Liver (tissue), 8 donors: ENCODE measurements at regions not wholly inside any gene's neighbourhood (a gene's known extent, or its start where the extent isn't known, plus 50 kb on each side); places are given as distances from the start of the nearest gene placed in this dataset.

Experiments
- DNase-seq: peaks from one replicate; pipeline ENCODE4 v3.0.0-alpha.2; 2017; ENCODE audit warnings: low spot score
- H3K27ac ChIP-seq, 2 donors: one replicate each; pipeline ENCODE4 v1.7.0; 2013; ENCODE audit warnings: inconsistent platforms in 2 of 2, low read length in 2 of 2, control low read depth in 1 of 2, low read depth in 1 of 2, mild to moderate bottlenecking in 1 of 2
- H3K27me3 ChIP-seq, 4 donors: one replicate each; pipeline versions ENCODE4 v1.6.1 to v1.7.0; 2013; ENCODE audit warnings: low read length in 3 of 4, inconsistent platforms in 1 of 4, mild to moderate bottlenecking in 1 of 4, moderate library complexity in 1 of 4; ENCODE audit not compliant: control insufficient read depth in 4 of 4, insufficient read depth in 4 of 4
- H3K36me3 ChIP-seq, 4 donors: one replicate each; pipeline versions ENCODE4 v1.6.1 to v1.7.0; 2013; ENCODE audit warnings: low read length in 3 of 4, mild to moderate bottlenecking in 3 of 4, low read depth in 1 of 4, moderate library complexity in 1 of 4; ENCODE audit not compliant: control insufficient read depth in 4 of 4, insufficient read depth in 3 of 4
- H3K4me1 ChIP-seq, 4 donors: one replicate each; pipeline versions ENCODE4 v1.6.1 to v1.7.0; 2013; ENCODE audit warnings: low read length in 3 of 4, mild to moderate bottlenecking in 3 of 4, moderate library complexity in 1 of 4; ENCODE audit not compliant: control insufficient read depth in 4 of 4, insufficient read depth in 4 of 4
- H3K4me3 ChIP-seq, 3 donors: one replicate each; pipeline versions ENCODE4 v1.6.1 to v1.7.0; 2013; ENCODE audit warnings: low read length in 3 of 3, control low read depth in 1 of 3, low read depth in 1 of 3, mild to moderate bottlenecking in 1 of 3
- H3K9ac ChIP-seq, 2 donors: one replicate each; pipeline ENCODE4 v1.7.0; 2013; ENCODE audit warnings: low read length in 2 of 2, mild to moderate bottlenecking in 2 of 2, moderate library complexity in 2 of 2, control low read depth in 1 of 2, low read depth in 1 of 2
- H3K9me3 ChIP-seq, 4 donors: one replicate each; pipeline versions ENCODE4 v1.6.1 to v1.7.0; 2013; ENCODE audit warnings: low read length in 3 of 4; ENCODE audit not compliant: control insufficient read depth in 4 of 4
- EGR1 ChIP-seq, 2 donors: IDR thresholded peaks; 2 replicates each; pipeline ENCODE4 v1.6.1; 2016 to 2018; ENCODE audit warnings: antibody characterized with exemption in 2 of 2, low read depth in 2 of 2
- GABPA ChIP-seq, 2 donors: IDR thresholded peaks in 1 of 2; conservative IDR thresholded peaks in 1 of 2; 2 replicates each; pipeline ENCODE4 v1.6.1; 2016; ENCODE audit warnings: antibody characterized with exemption in 2 of 2, mild to moderate bottlenecking in 1 of 2, moderate library complexity in 1 of 2
- HNF4A ChIP-seq, 2 donors: conservative IDR thresholded peaks; 2 replicates each; pipeline ENCODE4 v1.6.1; 2016; ENCODE audit warnings: antibody characterized with exemption in 2 of 2, mild to moderate bottlenecking in 2 of 2
- MAX ChIP-seq: IDR thresholded peaks from 2 replicates; pipeline ENCODE4 v1.6.1; 2016; ENCODE audit warnings: antibody characterized with exemption
- NR2F2 ChIP-seq: IDR thresholded peaks from 2 replicates; pipeline ENCODE4 v1.6.1; 2016; ENCODE audit warnings: antibody characterized with exemption
- RXRA ChIP-seq, 2 donors: IDR thresholded peaks; 2 replicates each; pipeline ENCODE4 v1.6.1; 2017 to 2018; ENCODE audit warnings: antibody characterized with exemption in 2 of 2, mild to moderate bottlenecking in 1 of 2
- SP1 ChIP-seq: IDR thresholded peaks from 2 replicates; pipeline ENCODE4 v1.6.1; 2018; ENCODE audit warnings: antibody characterized with exemption, mild to moderate bottlenecking
- TAF1 ChIP-seq: conservative IDR thresholded peaks from 2 replicates; pipeline ENCODE4 v1.6.1; 2016; ENCODE audit warnings: antibody characterized with exemption, mild to moderate bottlenecking
- YY1 ChIP-seq: IDR thresholded peaks from 2 replicates; pipeline ENCODE4 v1.6.1; 2016; ENCODE audit warnings: antibody characterized with exemption, mild to moderate bottlenecking
- WGBS: extraction: QIAGEN DNeasy Blood & Tissue Kit; methylation state at CpG from one replicate; pipeline ENCODE4 v1.1.7; 2013; 5-methylcytosine and 5-hydroxymethylcytosine counted together
- TF ChIP-seq, protein P1 (sequence below): fragments of 150-350 bp; IDR thresholded peaks from 2 replicates; pipeline ENCODE4 v1.5.1; 2017; ENCODE audit warnings: improper control_type of control experiment, low read depth, low read length; ENCODE audit not compliant: missing input control
- TF ChIP-seq, protein P2 (sequence below): IDR thresholded peaks from 2 replicates; pipeline ENCODE4 v1.6.1; 2016; ENCODE audit warnings: antibody characterized with exemption, mild to moderate bottlenecking
- TF ChIP-seq, protein P3 (sequence below): IDR thresholded peaks from 2 replicates; pipeline ENCODE4 v1.6.1; 2016; ENCODE audit warnings: antibody characterized with exemption
- TF ChIP-seq, protein P4 (sequence below): IDR thresholded peaks from 2 replicates; pipeline ENCODE4 v1.6.1; 2016; ENCODE audit warnings: antibody characterized with exemption
- donor health status: healthy.
- donor health status: healthy.
- donor health status: healthy.
- donor health status: healthy.
- donor health status: healthy.

- H3K36me3 ChIP-seq = no peaks in the 10 kb centered on the region
- H3K9me3 ChIP-seq = no peaks in the 10 kb centered on the region
- WGBS = 73% methylated on average over 2 of the region's 2 CpGs
- no peak overlapping the region for H3K9ac ChIP-seq
- no peak overlapping the region for H3K4me3 ChIP-seq
- DNase-seq = no peak
- no peaks in the 10 kb centered on the region for H3K4me1 ChIP-seq
- TF ChIP-seq SP1 (no peak), TAF1 (no peak), MAX (no peak), EGR1 (IDR thresholded peaks at IDR 0.05; ENCODE audit: low read depth in 2 of 2) (no peak), NR2F2 (no peak), YY1 (no peak)
- TF ChIP-seq, protein P1, sequence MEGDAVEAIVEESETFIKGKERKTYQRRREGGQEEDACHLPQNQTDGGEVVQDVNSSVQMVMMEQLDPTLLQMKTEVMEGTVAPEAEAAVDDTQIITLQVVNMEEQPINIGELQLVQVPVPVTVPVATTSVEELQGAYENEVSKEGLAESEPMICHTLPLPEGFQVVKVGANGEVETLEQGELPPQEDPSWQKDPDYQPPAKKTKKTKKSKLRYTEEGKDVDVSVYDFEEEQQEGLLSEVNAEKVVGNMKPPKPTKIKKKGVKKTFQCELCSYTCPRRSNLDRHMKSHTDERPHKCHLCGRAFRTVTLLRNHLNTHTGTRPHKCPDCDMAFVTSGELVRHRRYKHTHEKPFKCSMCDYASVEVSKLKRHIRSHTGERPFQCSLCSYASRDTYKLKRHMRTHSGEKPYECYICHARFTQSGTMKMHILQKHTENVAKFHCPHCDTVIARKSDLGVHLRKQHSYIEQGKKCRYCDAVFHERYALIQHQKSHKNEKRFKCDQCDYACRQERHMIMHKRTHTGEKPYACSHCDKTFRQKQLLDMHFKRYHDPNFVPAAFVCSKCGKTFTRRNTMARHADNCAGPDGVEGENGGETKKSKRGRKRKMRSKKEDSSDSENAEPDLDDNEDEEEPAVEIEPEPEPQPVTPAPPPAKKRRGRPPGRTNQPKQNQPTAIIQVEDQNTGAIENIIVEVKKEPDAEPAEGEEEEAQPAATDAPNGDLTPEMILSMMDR = no peak
- TF ChIP-seq, protein P2, sequence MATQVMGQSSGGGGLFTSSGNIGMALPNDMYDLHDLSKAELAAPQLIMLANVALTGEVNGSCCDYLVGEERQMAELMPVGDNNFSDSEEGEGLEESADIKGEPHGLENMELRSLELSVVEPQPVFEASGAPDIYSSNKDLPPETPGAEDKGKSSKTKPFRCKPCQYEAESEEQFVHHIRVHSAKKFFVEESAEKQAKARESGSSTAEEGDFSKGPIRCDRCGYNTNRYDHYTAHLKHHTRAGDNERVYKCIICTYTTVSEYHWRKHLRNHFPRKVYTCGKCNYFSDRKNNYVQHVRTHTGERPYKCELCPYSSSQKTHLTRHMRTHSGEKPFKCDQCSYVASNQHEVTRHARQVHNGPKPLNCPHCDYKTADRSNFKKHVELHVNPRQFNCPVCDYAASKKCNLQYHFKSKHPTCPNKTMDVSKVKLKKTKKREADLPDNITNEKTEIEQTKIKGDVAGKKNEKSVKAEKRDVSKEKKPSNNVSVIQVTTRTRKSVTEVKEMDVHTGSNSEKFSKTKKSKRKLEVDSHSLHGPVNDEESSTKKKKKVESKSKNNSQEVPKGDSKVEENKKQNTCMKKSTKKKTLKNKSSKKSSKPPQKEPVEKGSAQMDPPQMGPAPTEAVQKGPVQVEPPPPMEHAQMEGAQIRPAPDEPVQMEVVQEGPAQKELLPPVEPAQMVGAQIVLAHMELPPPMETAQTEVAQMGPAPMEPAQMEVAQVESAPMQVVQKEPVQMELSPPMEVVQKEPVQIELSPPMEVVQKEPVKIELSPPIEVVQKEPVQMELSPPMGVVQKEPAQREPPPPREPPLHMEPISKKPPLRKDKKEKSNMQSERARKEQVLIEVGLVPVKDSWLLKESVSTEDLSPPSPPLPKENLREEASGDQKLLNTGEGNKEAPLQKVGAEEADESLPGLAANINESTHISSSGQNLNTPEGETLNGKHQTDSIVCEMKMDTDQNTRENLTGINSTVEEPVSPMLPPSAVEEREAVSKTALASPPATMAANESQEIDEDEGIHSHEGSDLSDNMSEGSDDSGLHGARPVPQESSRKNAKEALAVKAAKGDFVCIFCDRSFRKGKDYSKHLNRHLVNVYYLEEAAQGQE = no peak
- TF ChIP-seq, protein P3, sequence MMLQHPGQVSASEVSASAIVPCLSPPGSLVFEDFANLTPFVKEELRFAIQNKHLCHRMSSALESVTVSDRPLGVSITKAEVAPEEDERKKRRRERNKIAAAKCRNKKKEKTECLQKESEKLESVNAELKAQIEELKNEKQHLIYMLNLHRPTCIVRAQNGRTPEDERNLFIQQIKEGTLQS = no peak
- TF ChIP-seq, protein P4, sequence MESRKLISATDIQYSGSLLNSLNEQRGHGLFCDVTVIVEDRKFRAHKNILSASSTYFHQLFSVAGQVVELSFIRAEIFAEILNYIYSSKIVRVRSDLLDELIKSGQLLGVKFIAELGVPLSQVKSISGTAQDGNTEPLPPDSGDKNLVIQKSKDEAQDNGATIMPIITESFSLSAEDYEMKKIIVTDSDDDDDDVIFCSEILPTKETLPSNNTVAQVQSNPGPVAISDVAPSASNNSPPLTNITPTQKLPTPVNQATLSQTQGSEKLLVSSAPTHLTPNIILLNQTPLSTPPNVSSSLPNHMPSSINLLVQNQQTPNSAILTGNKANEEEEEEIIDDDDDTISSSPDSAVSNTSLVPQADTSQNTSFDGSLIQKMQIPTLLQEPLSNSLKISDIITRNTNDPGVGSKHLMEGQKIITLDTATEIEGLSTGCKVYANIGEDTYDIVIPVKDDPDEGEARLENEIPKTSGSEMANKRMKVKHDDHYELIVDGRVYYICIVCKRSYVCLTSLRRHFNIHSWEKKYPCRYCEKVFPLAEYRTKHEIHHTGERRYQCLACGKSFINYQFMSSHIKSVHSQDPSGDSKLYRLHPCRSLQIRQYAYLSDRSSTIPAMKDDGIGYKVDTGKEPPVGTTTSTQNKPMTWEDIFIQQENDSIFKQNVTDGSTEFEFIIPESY = no peak
- no peaks in the 10 kb centered on the region for H3K27me3 ChIP-seq
- H3K27ac ChIP-seq = no peak overlapping the region
Observed at GRCh38 chr2:149926149-149926548, 338.6 kb upstream of the MMADHC start.

DNA sequence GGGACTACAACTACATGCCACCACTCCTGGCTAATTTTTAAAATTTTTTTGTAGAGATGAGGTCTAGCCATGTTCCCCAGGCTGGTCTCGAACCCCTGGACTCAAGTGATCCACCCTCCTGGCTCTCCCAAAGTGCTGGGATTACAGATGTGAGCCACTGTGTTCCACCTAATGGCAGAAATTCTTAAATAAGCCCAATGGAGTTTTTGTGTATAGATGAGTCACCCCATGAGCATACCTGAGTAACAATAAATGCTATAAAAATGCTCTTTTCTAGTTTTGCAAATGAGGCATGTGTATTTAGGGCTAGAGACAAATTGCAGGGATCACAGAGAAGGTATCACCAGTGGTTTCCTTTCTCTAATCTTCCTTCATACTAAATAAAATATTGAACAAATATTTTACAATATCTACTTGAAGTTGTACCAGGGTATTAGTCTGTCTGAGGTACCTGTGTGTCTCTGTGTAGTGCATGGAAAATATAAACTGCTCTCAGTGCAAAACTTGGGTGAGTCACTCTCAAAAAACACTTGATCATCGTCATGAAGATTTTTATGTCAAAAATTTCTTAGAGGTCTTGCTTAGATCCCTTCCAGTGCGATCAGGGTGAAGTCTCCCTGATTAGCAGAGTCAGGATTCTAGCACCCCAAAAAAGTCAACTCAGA, 337.1 kb upstream of the MMADHC start:
- Histone ChIP-seq H3K9ac (no peak overlapping the region), H3K27me3 (no peaks in the 10 kb centered on the region), H3K27ac (no peak overlapping the region), H3K9me3 (no peaks in the 10 kb centered on the region), H3K36me3 (no peaks in the 10 kb centered on the region), H3K4me3 (no peak overlapping the region), H3K4me1 (no peaks in the 10 kb centered on the region)
- WGBS = 73% methylated on average over 3 of the region's 3 CpGs
- TF ChIP-seq GABPA (IDR thresholded peaks at IDR 0.05 in 1 of 2, conservative IDR thresholded peaks at IDR 0.05 in 1 of 2) = no peak
- no peak for TF ChIP-seq RXRA (IDR thresholded peaks at IDR 0.05)
- no peak for TF ChIP-seq TAF1
- TF ChIP-seq HNF4A (conservative IDR thresholded peaks at IDR 0.05) = no peak
- DNase-seq = no peak
